Psoas muscle (tissue), 7 donors: ENCODE measurements at regions not wholly inside any gene's neighbourhood (a gene's known extent, or its start where the extent isn't known, plus 50 kb on each side); places are given as distances from the start of the nearest gene placed in this dataset.

Source experiments
- ATAC-seq, 4 donors: fragments of 200-7000 bp; cut with Tn5 transposase; one replicate each; pipeline ENCODE4 v1.9.1; 2020; ENCODE audit warnings: moderate library complexity in 3 of 4, mild to moderate bottlenecking in 2 of 4
- DNase-seq, 2 donors: peaks; one replicate each; pipeline ENCODE4 v3.0.0-alpha.2; 2020
- H3K27ac ChIP-seq: fragments of 200-600 bp; one replicate; pipeline ENCODE4 v1.8.0; 2022
- H3K27me3 ChIP-seq, 3 donors: fragments of 200-600 bp in 1 of 3; one replicate each; pipeline versions ENCODE4 v1.6.1 to v1.8.0; 2013 to 2022; ENCODE audit warnings: low read length in 2 of 3, mild to moderate bottlenecking in 2 of 3, moderate library complexity in 1 of 3; ENCODE audit not compliant: insufficient read depth in 3 of 3
- H3K36me3 ChIP-seq, 2 donors: fragments of 200-600 bp in 1 of 2; one replicate each; pipeline versions ENCODE4 v1.6.1 to v1.8.0; 2013 to 2022; ENCODE audit warnings: low read depth in 1 of 2, mild to moderate bottlenecking in 1 of 2, moderate library complexity in 1 of 2; ENCODE audit not compliant: insufficient read depth in 1 of 2
- H3K4me1 ChIP-seq: fragments of 200-600 bp; one replicate; pipeline ENCODE4 v1.8.0; 2022
- H3K4me3 ChIP-seq: fragments of 200-600 bp; one replicate; pipeline ENCODE4 v1.8.0; 2022; ENCODE audit warnings: mild to moderate bottlenecking
- H3K9me3 ChIP-seq: fragments of 200-600 bp; one replicate; pipeline ENCODE4 v1.8.0; 2022
- WGBS, 3 donors: extraction: QIAGEN DNeasy Blood & Tissue Kit; methylation state at CpG; one replicate each; pipeline versions ENCODE4 v1.1.6 to v1.1.7; 2013; 5-methylcytosine and 5-hydroxymethylcytosine counted together
- intact Hi-C, 2 donors: fragments of 100-400 bp; cut with DNase I; formaldehyde crosslinking; loops; one replicate each; pipeline versions ENCODE4 v1.11.0 to v1.14.2; 2022
- TF ChIP-seq, protein P1 (sequence below): fragments of 200-600 bp; IDR thresholded peaks from one replicate; pipeline ENCODE4 v1.8.0; 2022; ENCODE audit warnings: antibody characterized with exemption
- donor health status: healthy with polysubstance abuse.
- donor health status: DM: no; HTN: no; CAD: no; lungs with moderate emphysema.
- donor health status: Bipolar disorder and iron deficiency.
- donor health status: healthy.
- donor health status: DM: yes; HTN: yes; CAD: no.
- donor health status: DM: no; HTN: no; CAD: no.
- donor health status: DM: yes; HTN: yes; CAD: no.

DNA sequence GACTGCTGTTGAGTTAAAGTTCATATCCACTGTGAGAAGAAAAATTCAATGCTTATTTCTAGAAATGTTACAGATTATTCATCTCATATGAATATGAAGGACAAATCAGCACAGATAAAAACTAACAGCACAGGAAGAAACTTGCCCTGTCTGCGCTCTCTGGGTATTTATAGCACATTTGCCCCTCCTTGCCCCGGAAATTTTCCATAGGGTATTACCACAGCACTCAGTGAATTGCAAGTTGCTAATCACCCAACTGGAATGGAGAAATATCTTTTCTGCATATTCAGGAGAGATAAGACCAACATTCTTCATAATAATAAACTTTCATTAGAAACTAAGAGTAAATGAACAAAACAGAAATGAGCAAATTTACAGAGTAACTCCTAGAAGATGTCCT, 318.0 kb upstream of the KLF12 start:
- H3K36me3 ChIP-seq = no peaks in the 10 kb centered on the region
- H3K4me1 ChIP-seq = no peaks in the 10 kb centered on the region
- no peak overlapping the region for H3K4me3 ChIP-seq
- no peak for DNase-seq
- TF ChIP-seq, protein P1, sequence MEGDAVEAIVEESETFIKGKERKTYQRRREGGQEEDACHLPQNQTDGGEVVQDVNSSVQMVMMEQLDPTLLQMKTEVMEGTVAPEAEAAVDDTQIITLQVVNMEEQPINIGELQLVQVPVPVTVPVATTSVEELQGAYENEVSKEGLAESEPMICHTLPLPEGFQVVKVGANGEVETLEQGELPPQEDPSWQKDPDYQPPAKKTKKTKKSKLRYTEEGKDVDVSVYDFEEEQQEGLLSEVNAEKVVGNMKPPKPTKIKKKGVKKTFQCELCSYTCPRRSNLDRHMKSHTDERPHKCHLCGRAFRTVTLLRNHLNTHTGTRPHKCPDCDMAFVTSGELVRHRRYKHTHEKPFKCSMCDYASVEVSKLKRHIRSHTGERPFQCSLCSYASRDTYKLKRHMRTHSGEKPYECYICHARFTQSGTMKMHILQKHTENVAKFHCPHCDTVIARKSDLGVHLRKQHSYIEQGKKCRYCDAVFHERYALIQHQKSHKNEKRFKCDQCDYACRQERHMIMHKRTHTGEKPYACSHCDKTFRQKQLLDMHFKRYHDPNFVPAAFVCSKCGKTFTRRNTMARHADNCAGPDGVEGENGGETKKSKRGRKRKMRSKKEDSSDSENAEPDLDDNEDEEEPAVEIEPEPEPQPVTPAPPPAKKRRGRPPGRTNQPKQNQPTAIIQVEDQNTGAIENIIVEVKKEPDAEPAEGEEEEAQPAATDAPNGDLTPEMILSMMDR = no peak
- no peak for ATAC-seq
- no peaks in the 10 kb centered on the region for H3K9me3 ChIP-seq
- no peaks in the 10 kb centered on the region for H3K27me3 ChIP-seq
- intact Hi-C loops = no loop called here
- 40 to 50% (median 42%) methylated on average over 2 of the region's 2 CpGs for WGBS, 3 donors
- no peak overlapping the region for H3K27ac ChIP-seq

DNA sequence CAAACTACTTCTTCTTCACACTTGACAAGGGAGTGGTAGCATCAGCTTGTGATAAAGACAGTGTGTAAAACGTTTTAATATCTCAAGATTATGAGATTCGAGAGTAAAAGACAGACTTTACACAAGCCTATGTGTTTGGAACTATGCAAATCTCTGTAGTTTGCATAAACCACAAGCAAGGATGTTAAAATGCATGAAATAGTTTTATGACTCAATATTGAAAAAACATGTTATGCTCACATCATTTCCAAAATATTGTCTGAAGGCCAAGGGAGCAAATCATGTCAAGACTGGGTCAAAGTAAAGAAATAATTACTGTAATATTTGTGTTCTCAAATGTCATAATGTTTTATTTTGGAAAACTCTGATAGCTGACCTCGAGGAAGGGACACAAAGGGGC, 316.8 kb upstream of the KLF12 start:
- ATAC-seq (no peak), DNase-seq (no peak)
- Histone ChIP-seq H3K27ac (no peak overlapping the region), H3K9me3 (no peaks in the 10 kb centered on the region), H3K36me3 (no peaks in the 10 kb centered on the region), H3K4me3 (no peak overlapping the region), H3K27me3 (no peaks in the 10 kb centered on the region), H3K4me1 (no peaks in the 10 kb centered on the region)
- intact Hi-C loops = no loop called here
- 57 to 64% (median 62%) methylated on average over 3 of the region's 3 CpGs for WGBS, 3 donors
- TF ChIP-seq, protein P1 = no peak

DNA sequence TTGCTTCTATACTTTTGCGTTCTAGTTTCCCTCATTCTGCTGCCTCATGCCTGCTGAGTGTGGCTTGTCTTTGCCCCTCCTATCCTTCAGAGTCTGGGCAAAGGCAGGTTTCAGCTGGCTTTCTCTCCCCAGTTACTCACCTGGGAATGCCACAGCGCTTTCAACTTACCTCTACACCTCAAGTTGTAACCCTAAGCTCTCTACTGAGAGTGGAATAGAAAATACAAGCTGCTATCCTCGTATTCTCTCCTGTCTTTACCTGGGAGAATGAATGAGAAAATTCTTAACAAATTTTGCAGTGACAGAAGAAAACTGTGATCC, 316.3 kb upstream of the KLF12 start:
- Histone ChIP-seq H3K36me3 (no peaks in the 10 kb centered on the region), H3K27ac (no peak overlapping the region), H3K9me3 (no peaks in the 10 kb centered on the region), H3K4me3 (no peak overlapping the region), H3K4me1 (no peaks in the 10 kb centered on the region), H3K27me3 (no peaks in the 10 kb centered on the region)
- ATAC-seq (no peak), DNase-seq (no peak)
- intact Hi-C loops = no loop called here
- TF ChIP-seq, protein P1 = no peak
- WGBS, 3 donors = 91 to 94% (median 92%) methylated on average over 3 of the region's 3 CpGs

DNA sequence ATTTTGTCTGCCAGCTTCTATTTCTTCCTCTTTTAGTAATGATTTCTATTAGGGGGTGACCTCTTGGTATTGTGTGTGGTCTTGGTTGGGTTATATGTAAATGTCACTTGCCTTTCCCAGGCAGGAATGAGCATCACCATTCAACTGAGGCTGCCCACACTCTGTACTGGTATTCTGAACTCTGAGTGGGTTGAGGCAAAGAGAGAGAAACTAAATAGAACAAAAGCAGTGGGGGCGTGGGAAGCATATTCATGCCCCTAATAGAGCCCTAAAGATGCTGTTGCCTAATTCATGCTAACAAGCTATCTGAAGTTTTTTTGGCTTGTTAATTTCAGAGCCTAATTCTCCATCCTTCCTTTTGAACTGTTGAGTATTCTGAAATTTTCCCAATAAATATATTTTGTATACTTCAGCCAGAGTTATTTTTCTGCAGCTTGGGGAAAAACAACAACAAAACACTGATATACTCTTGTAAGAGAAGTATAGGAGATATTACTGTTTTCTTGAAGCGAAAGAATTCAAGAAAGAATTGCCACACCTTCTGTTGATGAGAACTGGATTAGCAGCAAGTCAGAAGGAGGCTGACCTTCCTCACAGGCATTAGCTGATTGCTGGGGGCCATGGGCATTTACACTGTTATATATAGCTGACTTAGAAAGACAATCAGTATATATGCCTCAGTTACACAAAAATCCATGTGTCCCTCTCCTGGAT, 315.8 kb upstream of the KLF12 start:
- Histone ChIP-seq H3K27me3 (no peaks in the 10 kb centered on the region), H3K27ac (no peak overlapping the region), H3K4me1 (no peaks in the 10 kb centered on the region), H3K36me3 (no peaks in the 10 kb centered on the region), H3K4me3 (no peak overlapping the region), H3K9me3 (no peaks in the 10 kb centered on the region)
- WGBS, 3 donors = 85 to 93% (median 88%) methylated on average over 2 of the region's 2 CpGs
- DNase-seq (no peak), ATAC-seq (no peak)
- TF ChIP-seq, protein P1 = no peak
- intact Hi-C loops = no loop called here

DNA sequence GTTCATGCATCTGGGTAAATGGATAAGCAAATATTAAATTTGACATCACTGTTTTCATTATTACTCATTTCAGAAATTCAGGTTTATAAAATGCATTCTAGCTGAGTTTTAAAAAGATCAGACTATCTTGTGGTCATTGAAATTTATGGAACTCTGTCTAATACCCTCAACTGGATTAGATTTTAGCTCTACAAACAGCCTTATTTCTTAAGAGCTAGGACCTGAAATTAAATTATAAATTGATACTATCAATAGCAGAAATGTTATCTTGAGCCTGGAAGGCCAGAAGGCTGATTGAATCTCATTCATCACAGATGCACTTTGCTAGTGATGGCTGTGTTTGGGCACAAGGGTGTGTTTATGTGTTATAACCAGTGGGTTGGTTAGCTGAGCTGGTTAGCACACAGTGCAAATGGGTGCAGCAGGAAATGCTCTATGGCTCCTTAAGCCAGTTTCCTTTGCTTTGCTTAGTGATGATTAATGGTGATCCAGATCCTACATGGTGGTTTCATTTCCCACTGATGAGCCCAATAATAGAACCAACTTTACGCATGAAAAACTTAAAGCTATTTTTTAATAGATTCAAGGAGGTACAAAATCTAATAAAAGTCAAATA, 310.8 kb upstream of the KLF12 start:
- Histone ChIP-seq H3K27ac (no peak overlapping the region), H3K4me1 (no peaks in the 10 kb centered on the region), H3K9me3 (no peaks in the 10 kb centered on the region), H3K27me3 (no peaks in the 10 kb centered on the region), H3K36me3 (no peaks in the 10 kb centered on the region), H3K4me3 (no peak overlapping the region)
- intact Hi-C loops = no loop called here
- 96 to 99% (median 97%) methylated on average over 1 of the region's 1 CpG for WGBS, 3 donors
- TF ChIP-seq, protein P1 = no peak
- ATAC-seq (no peak), DNase-seq (no peak)
